ENCODE measurements at regions not wholly inside any gene's neighbourhood (a gene's known extent, or its start where the extent isn't known, plus 50 kb on each side); places are given as distances from the start of the nearest gene placed in this dataset.

DNA sequence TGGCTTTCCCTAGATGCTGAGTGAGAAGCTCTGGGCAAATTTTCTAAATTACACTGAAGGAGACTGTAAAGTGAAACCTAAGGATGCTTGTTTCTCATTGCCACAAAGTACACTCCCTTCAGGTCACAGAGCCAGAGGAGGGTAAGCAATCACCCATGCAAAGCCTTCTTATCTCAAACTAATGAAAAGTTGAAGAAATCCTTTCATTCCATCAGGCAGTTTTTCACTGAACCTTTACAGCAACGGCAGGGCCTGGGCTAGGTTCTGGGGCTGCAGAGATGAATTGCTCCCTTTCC is 106.2 kb downstream of the RASSF10 start (continued):
- TF ChIP-seq, protein P1, sequence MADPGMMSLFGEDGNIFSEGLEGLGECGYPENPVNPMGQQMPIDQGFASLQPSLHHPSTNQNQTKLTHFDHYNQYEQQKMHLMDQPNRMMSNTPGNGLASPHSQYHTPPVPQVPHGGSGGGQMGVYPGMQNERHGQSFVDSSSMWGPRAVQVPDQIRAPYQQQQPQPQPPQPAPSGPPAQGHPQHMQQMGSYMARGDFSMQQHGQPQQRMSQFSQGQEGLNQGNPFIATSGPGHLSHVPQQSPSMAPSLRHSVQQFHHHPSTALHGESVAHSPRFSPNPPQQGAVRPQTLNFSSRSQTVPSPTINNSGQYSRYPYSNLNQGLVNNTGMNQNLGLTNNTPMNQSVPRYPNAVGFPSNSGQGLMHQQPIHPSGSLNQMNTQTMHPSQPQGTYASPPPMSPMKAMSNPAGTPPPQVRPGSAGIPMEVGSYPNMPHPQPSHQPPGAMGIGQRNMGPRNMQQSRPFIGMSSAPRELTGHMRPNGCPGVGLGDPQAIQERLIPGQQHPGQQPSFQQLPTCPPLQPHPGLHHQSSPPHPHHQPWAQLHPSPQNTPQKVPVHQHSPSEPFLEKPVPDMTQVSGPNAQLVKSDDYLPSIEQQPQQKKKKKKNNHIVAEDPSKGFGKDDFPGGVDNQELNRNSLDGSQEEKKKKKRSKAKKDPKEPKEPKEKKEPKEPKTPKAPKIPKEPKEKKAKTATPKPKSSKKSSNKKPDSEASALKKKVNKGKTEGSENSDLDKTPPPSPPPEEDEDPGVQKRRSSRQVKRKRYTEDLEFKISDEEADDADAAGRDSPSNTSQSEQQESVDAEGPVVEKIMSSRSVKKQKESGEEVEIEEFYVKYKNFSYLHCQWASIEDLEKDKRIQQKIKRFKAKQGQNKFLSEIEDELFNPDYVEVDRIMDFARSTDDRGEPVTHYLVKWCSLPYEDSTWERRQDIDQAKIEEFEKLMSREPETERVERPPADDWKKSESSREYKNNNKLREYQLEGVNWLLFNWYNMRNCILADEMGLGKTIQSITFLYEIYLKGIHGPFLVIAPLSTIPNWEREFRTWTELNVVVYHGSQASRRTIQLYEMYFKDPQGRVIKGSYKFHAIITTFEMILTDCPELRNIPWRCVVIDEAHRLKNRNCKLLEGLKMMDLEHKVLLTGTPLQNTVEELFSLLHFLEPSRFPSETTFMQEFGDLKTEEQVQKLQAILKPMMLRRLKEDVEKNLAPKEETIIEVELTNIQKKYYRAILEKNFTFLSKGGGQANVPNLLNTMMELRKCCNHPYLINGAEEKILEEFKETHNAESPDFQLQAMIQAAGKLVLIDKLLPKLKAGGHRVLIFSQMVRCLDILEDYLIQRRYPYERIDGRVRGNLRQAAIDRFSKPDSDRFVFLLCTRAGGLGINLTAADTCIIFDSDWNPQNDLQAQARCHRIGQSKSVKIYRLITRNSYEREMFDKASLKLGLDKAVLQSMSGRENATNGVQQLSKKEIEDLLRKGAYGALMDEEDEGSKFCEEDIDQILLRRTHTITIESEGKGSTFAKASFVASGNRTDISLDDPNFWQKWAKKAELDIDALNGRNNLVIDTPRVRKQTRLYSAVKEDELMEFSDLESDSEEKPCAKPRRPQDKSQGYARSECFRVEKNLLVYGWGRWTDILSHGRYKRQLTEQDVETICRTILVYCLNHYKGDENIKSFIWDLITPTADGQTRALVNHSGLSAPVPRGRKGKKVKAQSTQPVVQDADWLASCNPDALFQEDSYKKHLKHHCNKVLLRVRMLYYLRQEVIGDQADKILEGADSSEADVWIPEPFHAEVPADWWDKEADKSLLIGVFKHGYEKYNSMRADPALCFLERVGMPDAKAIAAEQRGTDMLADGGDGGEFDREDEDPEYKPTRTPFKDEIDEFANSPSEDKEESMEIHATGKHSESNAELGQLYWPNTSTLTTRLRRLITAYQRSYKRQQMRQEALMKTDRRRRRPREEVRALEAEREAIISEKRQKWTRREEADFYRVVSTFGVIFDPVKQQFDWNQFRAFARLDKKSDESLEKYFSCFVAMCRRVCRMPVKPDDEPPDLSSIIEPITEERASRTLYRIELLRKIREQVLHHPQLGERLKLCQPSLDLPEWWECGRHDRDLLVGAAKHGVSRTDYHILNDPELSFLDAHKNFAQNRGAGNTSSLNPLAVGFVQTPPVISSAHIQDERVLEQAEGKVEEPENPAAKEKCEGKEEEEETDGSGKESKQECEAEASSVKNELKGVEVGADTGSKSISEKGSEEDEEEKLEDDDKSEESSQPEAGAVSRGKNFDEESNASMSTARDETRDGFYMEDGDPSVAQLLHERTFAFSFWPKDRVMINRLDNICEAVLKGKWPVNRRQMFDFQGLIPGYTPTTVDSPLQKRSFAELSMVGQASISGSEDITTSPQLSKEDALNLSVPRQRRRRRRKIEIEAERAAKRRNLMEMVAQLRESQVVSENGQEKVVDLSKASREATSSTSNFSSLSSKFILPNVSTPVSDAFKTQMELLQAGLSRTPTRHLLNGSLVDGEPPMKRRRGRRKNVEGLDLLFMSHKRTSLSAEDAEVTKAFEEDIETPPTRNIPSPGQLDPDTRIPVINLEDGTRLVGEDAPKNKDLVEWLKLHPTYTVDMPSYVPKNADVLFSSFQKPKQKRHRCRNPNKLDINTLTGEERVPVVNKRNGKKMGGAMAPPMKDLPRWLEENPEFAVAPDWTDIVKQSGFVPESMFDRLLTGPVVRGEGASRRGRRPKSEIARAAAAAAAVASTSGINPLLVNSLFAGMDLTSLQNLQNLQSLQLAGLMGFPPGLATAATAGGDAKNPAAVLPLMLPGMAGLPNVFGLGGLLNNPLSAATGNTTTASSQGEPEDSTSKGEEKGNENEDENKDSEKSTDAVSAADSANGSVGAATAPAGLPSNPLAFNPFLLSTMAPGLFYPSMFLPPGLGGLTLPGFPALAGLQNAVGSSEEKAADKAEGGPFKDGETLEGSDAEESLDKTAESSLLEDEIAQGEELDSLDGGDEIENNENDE (IDR thresholded peaks at IDR 0.05; ENCODE audit: insufficient replicate concordance, low read length) = no peak
- TF ChIP-seq RFX5 (IDR thresholded peaks at IDR 0.05; ENCODE audit: borderline replicate concordance, low read depth, low read length) (no peak), SUZ12 (IDR thresholded peaks at IDR 0.05; ENCODE audit: low read length) (no peak), KDM4A (IDR thresholded peaks at IDR 0.05; ENCODE audit: low read depth, low read length, severe bottlenecking) (no peak), SP2 (IDR thresholded peaks at IDR 0.05; ENCODE audit: low read length) (no peak), CBX8 (IDR thresholded peaks at IDR 0.05; ENCODE audit: borderline replicate concordance, low read depth, low read length) (no peak), SAP30 (IDR thresholded peaks at IDR 0.05; ENCODE audit: insufficient read depth, insufficient replicate concordance, low read length) (no peak), TCF12 (IDR thresholded peaks at IDR 0.05; ENCODE audit: low read depth, low read length) (no peak), SIX5 (IDR thresholded peaks at IDR 0.05; ENCODE audit: low read depth, low read length) (no peak)
- TF ChIP-seq, protein P2, sequence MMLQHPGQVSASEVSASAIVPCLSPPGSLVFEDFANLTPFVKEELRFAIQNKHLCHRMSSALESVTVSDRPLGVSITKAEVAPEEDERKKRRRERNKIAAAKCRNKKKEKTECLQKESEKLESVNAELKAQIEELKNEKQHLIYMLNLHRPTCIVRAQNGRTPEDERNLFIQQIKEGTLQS (IDR thresholded peaks at IDR 0.05; ENCODE audit: insufficient read depth, low read depth, low read length) = no peak
- TF ChIP-seq, protein P3, sequence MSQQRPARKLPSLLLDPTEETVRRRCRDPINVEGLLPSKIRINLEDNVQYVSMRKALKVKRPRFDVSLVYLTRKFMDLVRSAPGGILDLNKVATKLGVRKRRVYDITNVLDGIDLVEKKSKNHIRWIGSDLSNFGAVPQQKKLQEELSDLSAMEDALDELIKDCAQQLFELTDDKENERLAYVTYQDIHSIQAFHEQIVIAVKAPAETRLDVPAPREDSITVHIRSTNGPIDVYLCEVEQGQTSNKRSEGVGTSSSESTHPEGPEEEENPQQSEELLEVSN (IDR thresholded peaks at IDR 0.05) = no peak
